GM21367 (cell line): ENCODE measurements at regions not wholly inside any gene's neighbourhood (a gene's known extent, or its start where the extent isn't known, plus 50 kb on each side); places are given as distances from the start of the nearest gene placed in this dataset.
A peak's percentile ranks its signal among the peaks of the same experiment; 100 is the strongest.
"Not testable (repeated sequence)": the region's sequence is repeated elsewhere in the genome, so short reads cannot be mapped to it uniquely, and the experiment has no call there.

ENCODE experiments used
- ATAC-seq: cut with Tn5 transposase; IDR thresholded peaks from one replicate; pipeline ENCODE4 v1.9.1; 2021; ENCODE audit not compliant: unreplicated experiment

DNA sequence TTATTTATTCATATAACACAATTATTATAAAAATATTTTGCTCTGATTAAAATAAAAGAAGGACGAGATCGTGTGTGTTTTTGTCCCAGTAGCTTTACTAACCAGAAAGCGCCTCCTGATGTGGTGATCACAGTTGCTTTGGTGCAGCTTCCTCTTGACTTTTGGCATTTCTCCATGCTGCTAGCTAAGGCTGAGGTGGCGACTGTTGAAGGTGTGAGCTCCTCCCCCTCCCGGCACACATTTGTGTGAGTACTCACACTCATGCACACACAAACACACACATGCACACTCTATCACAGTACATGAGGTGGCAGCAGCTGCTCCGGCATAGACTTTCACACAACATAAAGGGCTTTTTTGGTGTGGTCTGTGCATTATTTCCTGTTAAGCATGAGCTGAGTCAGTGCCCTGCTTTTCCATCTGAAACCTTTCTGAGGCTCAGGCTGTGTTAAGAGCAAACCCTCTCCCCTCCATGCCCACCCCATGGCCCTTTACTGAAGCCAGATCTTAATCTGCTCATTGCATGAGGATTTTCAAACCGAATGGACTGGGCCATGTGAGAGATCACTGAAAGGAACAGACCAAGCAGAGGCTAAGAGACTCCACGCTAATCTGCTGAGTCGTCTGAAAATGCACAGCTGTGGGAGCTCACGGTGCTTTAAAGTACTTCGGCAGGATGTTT, 53.3 kb downstream of the FOXD4L1 start:
- ATAC-seq, result peak; percentile 64

DNA sequence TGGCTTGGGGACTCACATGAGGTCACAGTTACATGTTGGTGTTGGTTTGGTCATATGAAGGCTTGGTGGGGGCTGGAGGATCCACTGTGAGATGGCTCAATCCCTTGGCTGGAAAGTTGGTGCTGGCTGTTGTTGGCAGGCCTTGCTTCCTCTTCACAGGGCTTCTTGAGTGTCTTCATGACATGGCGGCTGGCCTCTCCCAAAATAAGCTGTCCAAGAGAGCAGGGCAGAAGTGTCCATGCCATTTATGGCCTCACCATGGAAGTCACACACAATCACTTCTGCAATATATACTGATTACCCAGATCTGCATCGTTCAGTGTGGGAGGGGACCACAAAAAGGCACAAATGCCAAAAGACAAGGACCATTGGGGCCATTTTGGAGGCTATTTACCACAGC, 61.4 kb downstream of the FOXD4L1 start:
- not testable (repeated sequence) for ATAC-seq

- not testable (repeated sequence) for ATAC-seq
These were observed 64.2 kb downstream of the FOXD4L1 start for GRCh38 chr2:113562662-113563061.

- not testable (repeated sequence) for ATAC-seq
These were observed 60.2 kb upstream of the RABL2A start for GRCh38 chr2:113566674-113567480.

- not testable (repeated sequence) for ATAC-seq
These were observed 59.6 kb upstream of the RABL2A start for GRCh38 chr2:113567481-113567849.

DNA sequence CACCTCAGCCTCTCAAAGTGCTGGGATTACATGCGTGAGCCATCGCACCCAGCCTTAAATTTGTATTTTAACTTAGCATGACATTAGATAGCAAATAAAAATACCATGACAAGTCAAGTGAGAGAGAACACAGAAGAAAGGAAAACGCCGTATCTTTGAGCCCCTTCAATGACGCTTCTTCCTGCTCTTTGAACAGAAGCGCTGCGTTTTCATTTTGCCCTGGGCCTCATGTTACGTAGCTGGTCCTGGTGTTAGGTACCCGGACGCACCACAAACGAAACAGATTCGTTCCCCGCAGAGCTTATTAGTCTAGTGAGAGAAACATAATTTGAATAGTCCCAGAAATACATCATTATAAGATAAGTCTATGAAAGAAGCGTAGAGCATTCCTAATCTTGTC, 58.8 kb upstream of the RABL2A start:
- ATAC-seq, result not testable (repeated sequence)

- not testable (repeated sequence) for ATAC-seq
These were observed 57.0 kb upstream of the RABL2A start for GRCh38 chr2:113570082-113570481.

DNA sequence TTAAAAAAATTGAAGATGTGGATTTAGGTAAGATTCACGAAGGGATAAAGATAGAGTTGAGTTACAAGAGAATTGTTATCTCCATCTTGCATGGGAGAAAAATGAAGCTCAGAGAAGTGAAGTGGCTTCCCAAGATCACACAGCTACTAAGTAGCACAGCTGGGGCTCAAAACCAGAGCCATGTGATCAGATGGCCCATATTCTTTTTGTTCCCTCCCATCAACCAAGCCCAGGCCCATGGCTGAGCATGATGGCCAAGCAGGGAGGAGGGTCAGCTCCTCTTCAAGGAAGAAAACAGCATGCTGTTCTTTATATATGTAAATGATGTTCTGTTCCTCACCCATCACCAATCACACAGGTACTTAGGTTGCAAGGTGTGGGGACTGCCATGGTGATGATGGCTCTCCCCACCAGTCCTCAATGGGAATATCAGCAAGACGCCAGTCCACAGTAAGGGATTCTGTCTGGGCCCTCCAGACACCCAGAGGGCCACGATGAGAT, 56.5 kb upstream of the RABL2A start:
- not testable (repeated sequence) for ATAC-seq

GRCh38 chr2:113571482-113572068, 55.5 kb upstream of the RABL2A start:
- not testable (repeated sequence) for ATAC-seq

DNA sequence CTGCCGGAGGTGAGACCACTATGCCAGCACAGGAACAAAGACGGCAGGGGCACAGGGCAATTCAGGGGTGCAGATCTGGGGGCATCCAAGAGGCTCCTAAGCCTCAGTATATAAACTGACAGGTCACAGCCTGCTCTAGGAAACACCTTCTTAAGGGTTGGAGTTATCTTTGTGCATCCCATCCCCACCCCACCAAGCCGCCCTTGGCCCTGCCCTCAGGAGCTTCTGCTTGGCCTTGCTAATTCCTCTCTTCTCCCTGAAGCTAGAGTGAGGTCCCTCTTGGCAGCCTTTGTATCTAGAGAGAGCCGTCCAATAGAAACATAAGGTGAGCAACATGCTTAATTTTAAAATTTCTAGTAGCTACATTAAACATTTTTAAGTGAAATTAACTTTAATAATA, 51.3 kb upstream of the RABL2A start:
- ATAC-seq, result not testable (repeated sequence)

GRCh38 chr2:113576353-113576752, 50.7 kb upstream of the RABL2A start:
- not testable (repeated sequence) for ATAC-seq
